PC-9 (cell line): ENCODE measurements at regions not wholly inside any gene's neighbourhood (a gene's known extent, or its start where the extent isn't known, plus 50 kb on each side); places are given as distances from the start of the nearest gene placed in this dataset.

Source experiments
- BruUV-seq: library from RNA; stranded (reverse); fragments of 400-500 nt; replicated peaks from 2 replicates; lab custom pipeline; 2021; lab: Mats Ljungman, UMichigan
- CTCF ChIA-PET: fragments of 300-600 bp; sonication (Branson Sonifier 250); formaldehyde crosslinking; loops from one replicate; lab custom pipeline; 2022; ENCODE audit warnings: antibody characterized with exemption; lab: Charles Lee
- POLR2A ChIA-PET: fragments of 300-600 bp; sonication (Branson Sonifier 250); formaldehyde crosslinking; loops from one replicate; lab custom pipeline; 2022; ENCODE audit warnings: antibody characterized with exemption; ENCODE audit not compliant: unreplicated experiment; lab: Charles Lee
- DNase-seq, 2 experiments: peaks; one replicate each; pipeline versions ENCODE4 v3.0.0 to v3.0.0-alpha.2; 2015 to 2022; ENCODE audit warnings: mixed read lengths in 1 of 2
- H2AFZ ChIP-seq: fragments of 200-600 bp; sonication (generic); 2 replicates; pipeline ENCODE4 v1.8.1; 2017; ENCODE audit warnings: antibody characterized with exemption
- H3F3A ChIP-seq: fragments of 200-600 bp; sonication (generic); 2 replicates; pipeline ENCODE4 v1.8.1; 2017; ENCODE audit warnings: antibody characterized with exemption, mild to moderate bottlenecking, low read depth; ENCODE audit not compliant: insufficient read depth
- H3K27ac ChIP-seq: fragments of 200-600 bp; sonication (generic); 2 replicates; pipeline ENCODE4 v1.6.1; 2016; ENCODE audit warnings: mixed run types
- H3K27me3 ChIP-seq: fragments of 200-600 bp; sonication (generic); 2 replicates; pipeline ENCODE4 v1.6.1; 2016; ENCODE audit warnings: low read depth, mixed run types; ENCODE audit not compliant: insufficient read depth
- H3K36me3 ChIP-seq: fragments of 200-600 bp; sonication (generic); 2 replicates; pipeline ENCODE4 v1.6.1; 2016; ENCODE audit warnings: low read depth, mixed run types
- H3K4me1 ChIP-seq: fragments of 200-600 bp; sonication (generic); replicated peaks from 2 replicates; pipeline ENCODE4 v1.6.1; 2016; ENCODE audit warnings: mixed run types; ENCODE audit not compliant: insufficient read depth
- H3K4me2 ChIP-seq: fragments of 200-600 bp; sonication (generic); 2 replicates; pipeline ENCODE4 v1.6.1; 2017; ENCODE audit warnings: mixed run types
- H3K4me3 ChIP-seq: fragments of 200-600 bp; sonication (generic); 2 replicates; pipeline ENCODE4 v1.6.1; 2016; ENCODE audit warnings: mixed run types
- H3K79me2 ChIP-seq: fragments of 200-600 bp; sonication (generic); 2 replicates; pipeline ENCODE4 v1.6.1; 2017; ENCODE audit warnings: low read depth, mixed run types
- H3K9me2 ChIP-seq: fragments of 200-600 bp; sonication (generic); 2 replicates; pipeline ENCODE4 v1.8.1; 2017; ENCODE audit warnings: mild to moderate bottlenecking; ENCODE audit not compliant: insufficient read depth
- H3K9me3 ChIP-seq: fragments of 200-600 bp; sonication (generic); 2 replicates; pipeline ENCODE4 v1.8.1; 2016; ENCODE audit warnings: low read depth; ENCODE audit not compliant: insufficient read depth
- H4K20me1 ChIP-seq: fragments of 200-600 bp; sonication (generic); 2 replicates; pipeline ENCODE4 v1.8.1; 2017; ENCODE audit not compliant: insufficient read depth
- CTCF ChIP-seq: fragments of 200-600 bp; sonication (generic); conservative IDR thresholded peaks from 2 replicates; pipeline ENCODE4 v1.6.1; 2017; ENCODE audit warnings: mixed run types, antibody characterized with exemption, mild to moderate bottlenecking, moderate library complexity
- EZH2 ChIP-seq: fragments of 200-600 bp; sonication (generic); IDR thresholded peaks from 2 replicates; pipeline ENCODE4 v1.8.0; 2017; ENCODE audit warnings: antibody characterized with exemption, low read depth
- intact Hi-C: fragments of 100-400 bp; cut with micrococcal nuclease; formaldehyde crosslinking; loops from one replicate; pipeline ENCODE4 v1.10.0; 2022; ENCODE audit not compliant: unreplicated experiment

- Histone ChIP-seq H3K9me3 (no peaks in the 10 kb centered on the region), H3K27me3 (no peaks in the 10 kb centered on the region), H3K4me2 (no peak overlapping the region), H4K20me1 (no peaks in the 10 kb centered on the region), H3K4me1 (no peaks in the 10 kb centered on the region), H3F3A (no peaks in the 10 kb centered on the region), H3K79me2 (no peaks in the 10 kb centered on the region), H3K4me3 (no peak overlapping the region), H3K36me3 (no peaks in the 10 kb centered on the region), H2AFZ (no peak overlapping the region), H3K9me2 (no peaks in the 10 kb centered on the region; the same call in 1 of the 2 replicates), H3K27ac (no peak overlapping the region)
- DNase-seq, result no peak
- BruUV-seq, result no TSS peak
- TF ChIP-seq EZH2 (no peak), CTCF (no peak)
- CTCF ChIA-PET, result no interaction called here
- intact Hi-C loops, result no loop called here
- POLR2A ChIA-PET, result no interaction called here
Measured at GRCh38 chr3:26061947-26062346, 272.1 kb downstream of the OXSM start.

GRCh38 chr3:26064297-26064696, 274.4 kb downstream of the OXSM start:
- Histone ChIP-seq H3K79me2 (no peaks in the 10 kb centered on the region), H3K9me3 (no peaks in the 10 kb centered on the region), H3K27ac (no peak overlapping the region), H3K36me3 (no peaks in the 10 kb centered on the region), H3K27me3 (no peaks in the 10 kb centered on the region), H3F3A (no peaks in the 10 kb centered on the region), H4K20me1 (no peaks in the 10 kb centered on the region), H2AFZ (no peak overlapping the region), H3K4me3 (no peak overlapping the region), H3K9me2 (no peaks in the 10 kb centered on the region; the same call in 1 of the 2 replicates), H3K4me1 (no peaks in the 10 kb centered on the region), H3K4me2 (no peak overlapping the region)
- BruUV-seq, result no TSS peak
- ChIA-PET POLR2A (no interaction called here), CTCF (no interaction called here)
- TF ChIP-seq CTCF (no peak), EZH2 (no peak)
- intact Hi-C loops, result no loop called here
- DNase-seq, result no peak

GRCh38 chr3:26068890-26069289, 279.0 kb downstream of the OXSM start:
- BruUV-seq, result no TSS peak
- no peak for TF ChIP-seq EZH2
- no peak for TF ChIP-seq CTCF
- POLR2A ChIA-PET, result no interaction called here

More at GRCh38 chr3:26068890-26069289, 279.0 kb downstream of the OXSM start:
- Histone ChIP-seq H4K20me1 (no peaks in the 10 kb centered on the region), H3K4me2 (no peak overlapping the region), H3K79me2 (no peaks in the 10 kb centered on the region), H3F3A (no peaks in the 10 kb centered on the region), H3K36me3 (no peaks in the 10 kb centered on the region), H2AFZ (no peak overlapping the region), H3K27ac (no peak overlapping the region), H3K4me3 (no peak overlapping the region), H3K9me3 (no peaks in the 10 kb centered on the region), H3K9me2 (no peaks in the 10 kb centered on the region; the same call in 1 of the 2 replicates), H3K27me3 (no peaks in the 10 kb centered on the region), H3K4me1 (no peaks in the 10 kb centered on the region)
- intact Hi-C loops, result no loop called here
- CTCF ChIA-PET, result no interaction called here
- no peak for DNase-seq
